T-helper 22 cell (primary cell): ENCODE measurements at regions not wholly inside any gene's neighbourhood (a gene's known extent, or its start where the extent isn't known, plus 50 kb on each side); places are given as distances from the start of the nearest gene placed in this dataset.
"Not testable (repeated sequence)": the region's sequence is repeated elsewhere in the genome, so short reads cannot be mapped to it uniquely, and the experiment has no call there.

ENCODE experiments used
- DNase-seq: peaks from one replicate; pipeline ENCODE4 v3.0.0-alpha.2; 2020; ENCODE audit warnings: low read depth

DNA sequence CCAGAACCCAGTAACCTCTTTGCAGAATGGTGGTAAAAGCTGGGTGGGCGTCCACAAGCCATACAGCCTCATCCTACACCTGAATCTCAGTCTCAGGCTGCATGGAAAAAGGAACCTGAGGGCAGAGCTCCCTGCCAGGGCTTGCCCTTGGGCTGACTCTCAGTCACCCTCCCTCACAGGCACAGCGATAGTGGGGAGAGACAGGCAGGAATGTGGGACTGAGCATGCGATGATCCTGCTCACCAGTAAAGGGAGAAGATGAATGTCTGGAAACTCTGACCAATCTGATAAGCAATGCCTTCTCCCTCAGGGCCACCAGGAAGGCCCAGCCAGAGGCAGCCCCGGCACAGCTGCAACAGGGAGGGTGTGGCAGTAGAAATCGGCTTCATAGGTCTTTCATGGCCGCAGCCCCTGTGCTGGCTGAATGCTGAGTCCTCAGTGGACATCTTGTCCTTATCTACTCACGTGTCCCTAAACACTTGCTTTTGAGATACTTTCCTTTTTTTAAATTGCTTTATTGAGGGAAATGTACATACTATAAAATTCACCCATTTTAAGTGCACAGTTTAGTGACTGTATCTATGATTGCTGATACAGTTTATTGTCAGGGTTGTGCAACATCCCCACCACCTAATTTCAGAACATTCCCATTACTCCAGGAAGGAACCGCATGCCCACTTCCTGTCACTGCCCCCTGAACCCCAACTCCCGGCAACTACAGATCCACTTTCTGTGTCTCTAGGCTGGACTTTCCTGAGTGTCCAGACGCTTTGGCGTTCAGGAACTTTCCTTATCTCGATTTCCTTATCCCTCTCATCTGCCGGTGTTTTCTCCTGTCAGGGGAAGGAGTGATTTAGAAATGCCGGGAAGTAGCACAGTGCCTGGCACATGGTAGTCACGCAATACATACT is 258.1 kb downstream of the PCNX1 start:
- no peak for DNase-seq

DNA sequence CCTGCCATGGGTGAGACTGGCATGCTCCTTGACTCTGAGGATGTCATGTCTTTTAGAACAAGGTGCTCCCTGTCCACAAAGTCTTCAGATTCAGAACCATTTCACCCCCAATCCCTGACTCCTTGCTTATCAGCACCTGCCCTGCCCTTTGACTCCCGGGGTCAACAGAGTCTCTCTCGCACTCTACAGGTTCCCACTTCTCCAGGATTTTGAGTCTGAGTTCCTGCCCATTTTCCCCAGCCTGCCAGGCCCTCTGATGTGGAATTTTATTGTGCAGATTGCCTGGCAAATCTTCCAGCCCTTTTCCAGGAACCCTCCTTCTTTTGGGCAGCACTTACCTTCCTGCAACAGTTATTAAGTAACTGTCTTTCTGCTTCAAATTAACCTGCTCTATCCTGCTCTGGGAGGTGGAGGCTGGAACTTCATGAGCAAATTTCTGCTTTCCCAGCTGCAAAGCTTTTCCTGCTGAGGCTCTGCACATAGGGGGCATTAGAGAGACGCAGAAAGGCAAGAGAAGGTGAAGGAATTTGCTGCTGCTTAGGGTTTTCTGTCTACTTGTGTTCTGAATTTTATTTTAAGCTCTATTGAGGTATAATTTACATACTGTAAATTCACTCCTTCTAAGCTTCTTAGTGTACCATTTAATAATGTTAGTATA is 259.1 kb downstream of the PCNX1 start:
- no peak for DNase-seq

DNA sequence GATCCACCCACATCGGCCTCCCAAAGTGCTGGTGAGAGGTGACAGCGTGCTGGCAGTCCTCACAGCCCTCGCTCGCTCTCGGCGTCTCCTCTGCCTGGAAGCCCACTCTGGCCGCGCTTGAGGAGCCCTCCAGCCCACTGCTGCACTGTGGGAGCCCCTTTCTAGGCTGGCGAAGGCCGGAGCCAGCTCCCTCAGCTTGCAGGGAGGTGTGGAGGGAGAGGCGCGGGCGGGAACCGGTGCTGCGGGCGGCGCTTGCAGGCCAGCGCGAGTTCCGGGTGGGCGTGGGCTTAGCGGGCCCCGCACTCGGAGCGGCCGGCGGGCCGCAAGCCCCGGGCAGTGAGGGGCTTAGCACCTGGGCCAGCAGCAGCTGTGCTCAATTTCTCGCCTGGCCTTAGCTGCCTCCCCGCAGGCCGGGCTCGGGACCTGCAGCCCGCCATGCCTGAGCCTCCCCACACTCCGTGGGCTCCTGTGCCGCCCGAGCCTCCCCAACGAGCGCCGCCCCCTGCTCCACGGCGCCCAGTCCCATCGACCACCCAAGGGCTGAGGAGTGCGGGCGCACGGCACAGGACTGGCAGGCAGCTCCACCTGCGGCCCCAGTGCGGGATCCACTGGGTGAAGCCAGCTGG is 260.2 kb downstream of the PCNX1 start:
- not testable (repeated sequence) for DNase-seq

DNA sequence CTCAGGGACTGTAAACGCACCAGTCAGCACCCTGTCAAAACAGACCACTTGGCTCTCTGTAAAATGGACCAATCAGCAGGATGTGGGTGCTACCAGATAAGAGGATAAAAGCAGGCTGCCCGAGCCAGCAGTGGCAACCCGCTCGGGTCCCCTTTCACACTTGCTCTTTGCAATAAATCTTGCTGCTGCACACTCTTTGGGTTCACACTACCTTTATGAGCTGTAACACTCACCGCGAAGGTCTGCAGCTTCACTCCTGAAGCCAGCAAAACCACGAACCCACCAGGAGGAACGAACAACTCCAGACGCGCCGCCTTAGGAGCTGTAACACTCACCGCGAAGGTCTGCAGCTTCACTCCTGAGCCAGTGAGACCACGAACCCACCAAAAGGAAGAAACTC is 260.9 kb downstream of the PCNX1 start:
- not testable (repeated sequence) for DNase-seq

- DNase-seq = no peak
Measured at GRCh38 chr14:71168564-71169427, 261.5 kb downstream of the PCNX1 start.

DNA sequence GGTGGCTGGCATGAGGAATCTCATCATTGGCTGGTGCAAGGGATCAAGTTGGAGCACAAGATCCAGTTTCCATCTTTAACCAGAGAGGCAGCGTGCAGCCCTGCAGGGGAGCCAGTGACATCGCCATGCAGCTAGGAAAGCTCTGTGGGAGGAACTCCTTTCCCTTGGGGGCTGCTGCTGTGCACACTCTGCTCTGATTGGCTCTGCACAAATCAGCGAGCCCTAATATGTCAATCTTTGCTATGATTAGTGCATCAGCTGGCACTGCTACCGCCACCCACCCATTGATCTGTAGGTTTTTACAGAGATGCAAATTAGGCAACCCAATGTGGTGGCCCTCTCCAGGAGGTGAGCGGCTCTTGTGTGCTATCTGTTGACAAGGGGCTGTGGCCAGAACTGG is 262.6 kb downstream of the PCNX1 start:
- no peak for DNase-seq

DNA sequence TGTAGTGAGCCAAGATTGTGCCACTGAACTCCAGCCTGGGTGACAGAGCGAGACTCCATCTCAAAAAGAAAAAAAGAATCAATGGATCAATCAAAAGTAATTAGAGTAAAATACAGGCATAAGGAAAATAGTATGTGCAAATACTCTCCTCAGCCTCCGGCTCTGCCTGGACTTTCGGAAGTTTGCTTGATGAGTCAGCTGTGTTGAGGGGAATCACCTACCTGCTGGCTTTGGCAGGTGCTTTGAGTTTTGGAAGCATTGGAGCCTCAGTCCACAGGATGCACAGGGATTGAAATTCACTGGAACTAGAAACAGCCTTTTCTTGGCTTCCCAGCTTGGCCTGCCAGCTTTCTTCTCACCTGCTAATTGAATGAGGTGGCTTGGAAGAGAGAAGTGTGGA is 268.2 kb downstream of the PCNX1 start:
- no peak for DNase-seq

DNA sequence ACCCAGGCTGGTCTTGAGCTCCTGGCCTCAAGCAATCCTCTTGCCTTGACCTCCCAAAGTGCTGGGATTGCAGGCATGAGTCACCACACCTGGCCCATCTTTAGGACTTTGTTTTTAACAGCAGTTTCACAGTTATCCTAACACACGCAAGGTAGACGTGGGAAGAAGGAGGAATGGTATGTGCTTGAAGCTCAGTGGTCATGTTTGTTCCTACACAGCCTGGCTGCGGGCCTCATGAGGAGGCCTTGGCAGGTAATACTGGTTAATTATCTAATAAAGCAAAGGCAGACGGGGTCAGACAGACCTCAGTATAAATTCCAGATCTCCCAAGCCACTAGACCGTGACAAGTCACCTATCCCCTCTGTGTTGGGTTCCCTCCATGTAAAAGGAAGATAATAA is 271.8 kb downstream of the PCNX1 start:
- DNase-seq = no peak

GRCh38 chr14:71180397-71180796 is 273.1 kb downstream of the PCNX1 start:
- DNase-seq = no peak

GRCh38 chr14:71181215-71182003 is 274.1 kb downstream of the PCNX1 start:
- no peak for DNase-seq

GRCh38 chr14:71183876-71184689 is 276.8 kb downstream of the PCNX1 start:
- no peak for DNase-seq

DNA sequence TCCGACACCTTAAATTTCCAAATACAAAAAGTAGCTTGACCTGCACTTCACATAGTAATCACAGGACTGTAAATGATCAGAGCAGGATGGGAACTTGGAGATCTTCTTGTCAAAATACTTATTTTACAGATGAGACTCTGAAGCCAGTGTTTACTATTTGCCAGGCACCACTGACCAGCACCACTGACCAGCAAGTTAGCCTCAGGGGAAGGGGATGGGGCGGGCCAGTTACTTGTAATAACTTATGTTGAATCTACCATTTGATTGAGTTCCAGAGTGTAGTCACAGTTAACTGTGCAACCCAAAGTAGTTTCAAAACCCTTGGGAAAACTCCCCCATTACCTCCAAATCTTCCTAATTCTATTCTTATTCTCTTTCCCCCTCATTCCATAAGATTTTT is 278.4 kb downstream of the PCNX1 start:
- DNase-seq = no peak

- DNase-seq = no peak
Measured at GRCh38 chr14:71187633-71188356, 280.5 kb downstream of the PCNX1 start.

DNA sequence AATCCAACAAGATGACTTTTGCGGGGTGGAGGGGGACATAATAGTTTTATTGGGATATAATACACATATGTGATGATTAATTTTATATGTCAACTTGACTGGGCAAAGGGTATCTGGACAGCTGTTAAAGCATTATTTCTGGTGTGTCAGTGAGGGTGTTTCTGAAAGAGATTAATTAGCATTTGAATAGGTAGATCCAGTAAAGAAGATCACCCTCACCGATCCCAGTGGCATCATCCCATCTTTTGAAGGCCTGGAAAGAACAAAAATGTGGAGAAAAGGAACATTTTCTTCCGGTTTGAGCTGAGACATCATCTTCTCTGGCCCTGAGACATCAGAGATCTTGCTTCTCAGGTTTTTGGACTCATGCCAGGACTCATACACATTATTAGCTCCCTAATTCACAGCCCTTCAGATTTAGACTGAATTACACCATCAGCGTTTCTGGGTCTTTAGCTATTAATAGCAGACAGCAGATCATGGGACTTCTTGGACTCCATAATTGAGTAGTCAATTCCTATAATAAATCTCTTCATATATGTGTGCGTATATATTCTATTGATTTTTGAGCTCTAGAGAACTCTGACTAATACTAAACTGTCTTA is 283.6 kb downstream of the PCNX1 start:
- DNase-seq = no peak

- DNase-seq = no peak
Measured at GRCh38 chr14:71193663-71194062, 286.4 kb downstream of the PCNX1 start.

- no peak for DNase-seq
Measured at GRCh38 chr14:71194251-71194650, 287.0 kb downstream of the PCNX1 start.

DNA sequence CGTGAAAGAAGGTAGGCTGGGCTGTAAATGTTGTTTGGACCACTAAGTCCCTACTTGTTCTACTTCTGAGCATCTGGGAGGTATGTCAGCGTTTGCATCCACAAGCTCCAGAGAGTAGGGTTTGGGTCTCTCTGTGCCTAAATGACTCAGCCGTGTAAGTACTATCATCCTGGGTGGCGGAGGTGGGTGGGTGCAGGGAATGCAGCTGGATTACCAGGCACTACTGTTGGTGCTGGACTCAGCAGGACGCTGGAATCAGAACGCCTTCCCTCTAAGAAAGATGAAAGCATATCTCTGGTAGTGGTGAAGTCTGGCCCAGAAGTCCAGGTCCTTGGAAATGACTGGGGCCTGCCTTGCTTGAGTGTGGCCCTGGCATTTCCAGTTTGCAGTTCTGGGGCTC is 289.7 kb downstream of the PCNX1 start:
- DNase-seq = no peak

DNA sequence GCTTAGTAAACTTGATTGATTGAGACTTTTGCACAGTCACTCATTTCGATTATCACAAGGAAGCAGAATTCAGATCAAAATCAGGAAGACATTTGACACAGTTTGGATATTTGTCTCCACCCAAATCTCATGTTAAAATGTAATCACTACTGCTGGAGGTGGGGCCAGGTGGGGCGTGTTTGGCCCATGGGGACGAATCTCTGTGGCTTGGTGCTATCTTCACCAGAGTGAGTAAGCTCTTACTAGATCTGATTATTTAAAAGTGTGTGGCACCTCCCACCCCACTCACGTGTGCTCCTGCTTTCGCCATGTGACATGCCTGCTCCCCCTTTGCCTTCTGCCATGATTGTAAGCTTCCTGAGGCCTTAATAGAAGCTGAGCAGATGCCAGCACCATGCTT is 291.4 kb downstream of the PCNX1 start:
- no peak for DNase-seq

DNA sequence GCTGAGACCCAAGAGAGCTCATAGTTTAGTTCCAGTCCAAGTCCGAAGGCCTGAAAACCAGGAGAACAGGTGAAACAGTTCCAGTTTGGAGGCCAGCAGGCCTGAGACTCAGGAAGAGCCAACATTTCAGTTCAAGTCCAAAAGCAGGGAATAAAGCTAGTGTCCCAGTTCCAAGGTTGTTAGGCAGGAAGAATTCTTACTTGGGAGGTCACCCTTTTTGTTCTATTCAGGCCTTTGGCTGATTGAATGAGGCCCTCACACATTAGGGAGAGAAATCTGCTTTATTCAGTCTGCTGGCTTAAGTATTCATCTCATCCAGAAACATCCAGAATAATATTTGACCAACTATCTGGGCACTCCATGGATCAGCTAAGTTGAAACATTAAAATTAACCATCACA is 294.6 kb downstream of the PCNX1 start:
- DNase-seq = no peak
